Gastroesophageal sphincter (tissue), 4 donors: ENCODE measurements at regions not wholly inside any gene's neighbourhood (a gene's known extent, or its start where the extent isn't known, plus 50 kb on each side); places are given as distances from the start of the nearest gene placed in this dataset.

Experiments used
- ATAC-seq: fragments of 150-250 bp; one replicate; pipeline ENCODE4 v1.9.1; 2016; ENCODE audit warnings: mild to moderate bottlenecking, moderate library complexity
- H3K27ac ChIP-seq, 4 donors: fragments of 200-600 bp; sonication (generic) in 3 of 4; 1 replicate in 3 of 4; 2 replicates in 1 of 4; pipeline ENCODE4 v1.5.1; 2016 to 2019
- H3K27me3 ChIP-seq: fragments of 200-600 bp; sonication (generic); one replicate; pipeline ENCODE4 v1.5.1; 2019
- H3K36me3 ChIP-seq, 2 donors: fragments of 200-600 bp; sonication (generic); one replicate each; pipeline ENCODE4 v1.5.1; 2019; ENCODE audit warnings: control low read depth in 1 of 2
- H3K4me1 ChIP-seq, 3 donors: fragments of 200-600 bp; sonication (generic); 1 replicate in 2 of 3; 2 replicates in 1 of 3; pipeline ENCODE4 v1.5.1; 2016 to 2019; ENCODE audit warnings: control low read depth in 2 of 3
- H3K4me3 ChIP-seq, 2 donors: fragments of 200-600 bp; sonication (generic); one replicate each; pipeline ENCODE4 v1.5.1; 2019; ENCODE audit warnings: mild to moderate bottlenecking in 1 of 2, moderate library complexity in 1 of 2
- H3K9me3 ChIP-seq, 3 donors: fragments of 200-600 bp; sonication (generic); one replicate each; pipeline ENCODE4 v1.5.1; 2017 to 2019; ENCODE audit warnings: control low read depth in 2 of 3
- EP300 ChIP-seq: sonication (generic); formaldehyde crosslinking; IDR thresholded peaks from one replicate; pipeline ENCODE4 v1.6.1; 2017; ENCODE audit warnings: antibody characterized with exemption, mild to moderate bottlenecking
- POLR2A ChIP-seq, 2 donors: fragments of 450-650 bp; IDR thresholded peaks; one replicate each; pipeline ENCODE4 v1.6.1; 2017; ENCODE audit warnings: antibody characterized with exemption in 2 of 2, mild to moderate bottlenecking in 2 of 2, moderate library complexity in 1 of 2
- POLR2AphosphoS5 ChIP-seq: sonication (generic); formaldehyde crosslinking; IDR thresholded peaks from one replicate; pipeline ENCODE4 v1.6.1; 2017; ENCODE audit warnings: antibody characterized with exemption
- WGBS, 2 donors: methylation state at CpG; one replicate each; pipeline ENCODE4 v1.1.5; 2018; ENCODE audit warnings: low coverage in 1 of 2; 5-methylcytosine and 5-hydroxymethylcytosine counted together
- TF ChIP-seq, protein P1 (sequence below), 4 experiments: fragments of 200-600 bp in 2 of 4; fragments of 450-650 bp in 2 of 4; sonication (generic) in 1 of 4; IDR thresholded peaks; one replicate each; pipeline ENCODE4 v1.5.1; 2017 to 2019; ENCODE audit warnings: antibody characterized with exemption in 4 of 4, mild to moderate bottlenecking in 2 of 4, moderate library complexity in 2 of 4

DNA sequence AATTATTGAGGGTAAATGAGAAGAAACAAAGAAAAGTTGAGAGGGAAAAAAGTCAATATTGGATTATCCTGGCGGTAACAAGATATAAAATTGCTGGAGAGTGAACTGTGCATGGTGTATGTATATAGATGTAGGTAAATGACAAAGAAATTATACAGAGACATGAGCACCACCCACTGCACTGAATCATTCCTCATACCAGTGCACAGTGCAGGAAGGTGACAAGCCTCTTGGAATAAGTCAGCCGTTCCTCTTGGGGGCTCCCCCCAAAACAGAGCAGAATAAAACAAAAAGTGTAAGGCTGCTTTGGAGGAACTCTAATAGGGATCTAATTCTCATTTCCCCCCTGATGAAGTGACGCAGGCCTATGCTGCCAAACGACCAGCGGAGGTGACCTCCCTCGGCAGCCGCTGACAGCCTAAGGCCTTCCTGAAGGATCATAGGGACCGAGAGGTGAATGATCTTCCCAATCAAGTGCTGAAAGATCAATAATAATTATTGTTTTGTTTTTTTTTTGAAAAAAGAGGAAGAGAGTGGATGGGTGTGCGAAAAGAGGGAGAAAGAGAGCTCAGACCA, 245.0 kb downstream of the PSAT1 start:
- TF ChIP-seq EP300: no peak
- TF ChIP-seq POLR2A (IDR thresholded peaks at IDR 0.05): no peak
- TF ChIP-seq, protein P1, sequence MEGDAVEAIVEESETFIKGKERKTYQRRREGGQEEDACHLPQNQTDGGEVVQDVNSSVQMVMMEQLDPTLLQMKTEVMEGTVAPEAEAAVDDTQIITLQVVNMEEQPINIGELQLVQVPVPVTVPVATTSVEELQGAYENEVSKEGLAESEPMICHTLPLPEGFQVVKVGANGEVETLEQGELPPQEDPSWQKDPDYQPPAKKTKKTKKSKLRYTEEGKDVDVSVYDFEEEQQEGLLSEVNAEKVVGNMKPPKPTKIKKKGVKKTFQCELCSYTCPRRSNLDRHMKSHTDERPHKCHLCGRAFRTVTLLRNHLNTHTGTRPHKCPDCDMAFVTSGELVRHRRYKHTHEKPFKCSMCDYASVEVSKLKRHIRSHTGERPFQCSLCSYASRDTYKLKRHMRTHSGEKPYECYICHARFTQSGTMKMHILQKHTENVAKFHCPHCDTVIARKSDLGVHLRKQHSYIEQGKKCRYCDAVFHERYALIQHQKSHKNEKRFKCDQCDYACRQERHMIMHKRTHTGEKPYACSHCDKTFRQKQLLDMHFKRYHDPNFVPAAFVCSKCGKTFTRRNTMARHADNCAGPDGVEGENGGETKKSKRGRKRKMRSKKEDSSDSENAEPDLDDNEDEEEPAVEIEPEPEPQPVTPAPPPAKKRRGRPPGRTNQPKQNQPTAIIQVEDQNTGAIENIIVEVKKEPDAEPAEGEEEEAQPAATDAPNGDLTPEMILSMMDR (IDR thresholded peaks at IDR 0.05): no peak
- TF ChIP-seq POLR2AphosphoS5: no peak
- no peaks in the 10 kb centered on the region for H3K4me1 ChIP-seq
- WGBS, 2 donors: 82 to 88% methylated on average over 7 to 9 of the region's 9 CpGs
- no peak overlapping the region for H3K27ac ChIP-seq
- H3K9me3 ChIP-seq: no peaks in the 10 kb centered on the region
- no peaks in the 10 kb centered on the region for H3K27me3 ChIP-seq
- H3K4me3 ChIP-seq: no peak overlapping the region
- no peak for ATAC-seq
- H3K36me3 ChIP-seq: no peaks in the 10 kb centered on the region

- no peaks in the 10 kb centered on the region for H3K27me3 ChIP-seq
- H3K4me3 ChIP-seq: no peak overlapping the region
- no peaks in the 10 kb centered on the region for H3K4me1 ChIP-seq
- 59 to 81% methylated on average over 5 of the region's 14 CpGs for WGBS, 2 donors
- H3K36me3 ChIP-seq: no peaks in the 10 kb centered on the region
- ATAC-seq: no peak
- no peak overlapping the region for H3K27ac ChIP-seq
- no peaks in the 10 kb centered on the region for H3K9me3 ChIP-seq
- no peak for TF ChIP-seq POLR2AphosphoS5
- no peak for TF ChIP-seq POLR2A (IDR thresholded peaks at IDR 0.05)
- TF ChIP-seq, protein P1 (IDR thresholded peaks at IDR 0.05): no peak
- TF ChIP-seq EP300: no peak
These were observed 245.7 kb downstream of the PSAT1 start for GRCh38 chr9:78542491-78543181.

DNA sequence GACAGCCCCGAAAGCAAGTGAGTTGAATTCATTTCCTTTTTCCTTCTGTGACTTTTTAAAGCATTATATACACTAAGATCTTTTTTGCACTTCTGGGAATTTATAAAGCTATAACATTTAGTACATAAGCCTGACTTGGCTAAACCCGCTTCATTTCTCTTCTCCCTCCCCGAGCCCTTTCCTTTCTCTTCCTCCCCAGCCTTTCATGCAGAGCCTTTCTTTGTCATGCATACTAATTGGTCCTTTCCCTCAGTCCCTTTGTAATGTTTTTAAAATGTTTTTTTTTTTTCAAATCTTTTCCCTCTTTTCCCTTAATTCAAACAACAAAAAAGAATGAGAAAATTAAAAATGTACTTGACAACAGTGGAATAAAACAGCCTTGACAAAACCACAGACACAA, 246.4 kb downstream of the PSAT1 start:
- no peak for ATAC-seq
- H3K36me3 ChIP-seq: no peaks in the 10 kb centered on the region
- H3K27ac ChIP-seq: no peak overlapping the region
- no peaks in the 10 kb centered on the region for H3K9me3 ChIP-seq
- no peak for TF ChIP-seq POLR2AphosphoS5
- TF ChIP-seq POLR2A (IDR thresholded peaks at IDR 0.05): no peak
- TF ChIP-seq EP300: no peak
- TF ChIP-seq, protein P1 (IDR thresholded peaks at IDR 0.05): no peak
- no peaks in the 10 kb centered on the region for H3K27me3 ChIP-seq
- H3K4me1 ChIP-seq: no peaks in the 10 kb centered on the region
- 35 to 47% methylated on average over 3 of the region's 3 CpGs for WGBS, 2 donors
- H3K4me3 ChIP-seq: no peak overlapping the region

- H3K4me3 ChIP-seq: no peak overlapping the region
- WGBS, 2 donors: 82 to 87% methylated on average over 3 of the region's 5 CpGs
- TF ChIP-seq EP300: no peak
- no peak for TF ChIP-seq POLR2A (IDR thresholded peaks at IDR 0.05)
- TF ChIP-seq POLR2AphosphoS5: no peak
- TF ChIP-seq, protein P1 (IDR thresholded peaks at IDR 0.05): no peak
- H3K27me3 ChIP-seq: no peaks in the 10 kb centered on the region
- H3K27ac ChIP-seq: no peak overlapping the region
- H3K36me3 ChIP-seq: no peaks in the 10 kb centered on the region
- H3K9me3 ChIP-seq: no peaks in the 10 kb centered on the region
- no peak for ATAC-seq
- no peaks in the 10 kb centered on the region for H3K4me1 ChIP-seq
These were observed 247.3 kb downstream of the PSAT1 start for GRCh38 chr9:78544230-78544629.

DNA sequence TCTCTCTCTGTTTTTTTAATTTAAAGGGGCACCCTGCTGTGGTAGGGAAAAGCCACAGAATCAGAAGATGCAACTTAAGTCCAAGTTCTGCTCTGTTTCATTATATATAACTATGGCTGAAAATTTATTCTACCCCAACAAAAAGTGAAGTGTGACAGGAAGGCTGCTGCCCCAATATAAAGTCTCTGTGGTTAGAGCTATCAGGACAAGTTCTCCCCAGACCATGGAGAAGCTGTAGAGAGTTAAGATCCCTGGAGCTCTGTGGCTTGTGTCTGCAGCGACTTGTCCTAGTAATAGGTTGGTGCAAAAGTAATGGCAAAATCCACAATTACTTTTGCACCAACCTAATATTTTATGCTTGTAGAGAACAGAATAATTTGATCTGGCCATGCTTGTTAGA, 250.9 kb downstream of the PSAT1 start:
- no peak for ATAC-seq
- H3K4me3 ChIP-seq: no peak overlapping the region
- H3K27me3 ChIP-seq: no peaks in the 10 kb centered on the region
- H3K27ac ChIP-seq: no peak overlapping the region
- no peaks in the 10 kb centered on the region for H3K36me3 ChIP-seq
- WGBS, 2 donors: 83 to 91% methylated on average over 1 of the region's 1 CpG
- no peaks in the 10 kb centered on the region for H3K9me3 ChIP-seq
- no peaks in the 10 kb centered on the region for H3K4me1 ChIP-seq
- no peak for TF ChIP-seq POLR2AphosphoS5
- TF ChIP-seq, protein P1 (IDR thresholded peaks at IDR 0.05): no peak
- no peak for TF ChIP-seq EP300
- TF ChIP-seq POLR2A (IDR thresholded peaks at IDR 0.05): no peak
